Neuronal stem cell (in vitro differentiated cells): ENCODE measurements at regions not wholly inside any gene's neighbourhood (a gene's known extent, or its start where the extent isn't known, plus 50 kb on each side); places are given as distances from the start of the nearest gene placed in this dataset.
A peak's percentile ranks its signal among the peaks of the same experiment; 100 is the strongest.

Source experiments
- DNase-seq: peaks from one replicate; pipeline ENCODE4 v3.0.0-alpha.2; 2013; ENCODE audit warnings: low spot score
- H2AFZ ChIP-seq: one replicate; pipeline ENCODE4 v1.6.1; 2013; ENCODE audit warnings: mild to moderate bottlenecking, low read length, inconsistent platforms
- H2AK5ac ChIP-seq: 2 replicates; pipeline ENCODE4 v1.6.1; 2013; ENCODE audit warnings: low read depth, mild to moderate bottlenecking, inconsistent platforms, low read length, moderate library complexity, mixed read lengths
- H2BK120ac ChIP-seq: 2 replicates; pipeline ENCODE4 v1.6.1; 2013; ENCODE audit warnings: low read depth, mild to moderate bottlenecking, inconsistent platforms, low read length, moderate library complexity, mixed read lengths
- H2BK12ac ChIP-seq: one replicate; pipeline ENCODE4 v1.6.1; 2013; ENCODE audit warnings: low read length, inconsistent platforms
- H2BK15ac ChIP-seq: 2 replicates; pipeline ENCODE4 v1.6.1; 2013; ENCODE audit warnings: mild to moderate bottlenecking, low read length, inconsistent platforms, mixed read lengths
- H2BK5ac ChIP-seq: one replicate; pipeline ENCODE4 v1.6.1; 2013; ENCODE audit warnings: inconsistent platforms, mild to moderate bottlenecking, low read length, moderate library complexity
- H3K14ac ChIP-seq: one replicate; pipeline ENCODE4 v1.6.1; 2013; ENCODE audit warnings: low read length, inconsistent platforms
- H3K18ac ChIP-seq: 2 replicates; pipeline ENCODE4 v1.6.1; 2013; ENCODE audit warnings: low read length, inconsistent platforms
- H3K23ac ChIP-seq: 2 replicates; pipeline ENCODE4 v1.6.1; 2013; ENCODE audit warnings: low read depth, mild to moderate bottlenecking, mixed read lengths, low read length, inconsistent platforms; ENCODE audit not compliant: poor library complexity
- H3K27ac ChIP-seq: replicated peaks from 3 replicates; pipeline ENCODE4 v1.5.1; 2013; ENCODE audit warnings: low read length, inconsistent platforms
- H3K27me3 ChIP-seq, 3 experiments: 2 replicates each; pipeline ENCODE4 v1.6.1; 2013; ENCODE audit warnings: low read length in 3 of 3, mild to moderate bottlenecking in 2 of 3, inconsistent platforms in 1 of 3, low read depth in 1 of 3, mixed read lengths in 1 of 3, moderate library complexity in 1 of 3; ENCODE audit not compliant: control insufficient read depth in 3 of 3, insufficient read depth in 3 of 3
- H3K36me3 ChIP-seq, 2 donors: replicated peaks in 1 of 2; 2 replicates each; pipeline ENCODE4 v1.6.1; 2013; ENCODE audit warnings: low read length in 2 of 2; ENCODE audit not compliant: control insufficient read depth in 2 of 2, insufficient read depth in 2 of 2
- H3K4ac ChIP-seq: 2 replicates; pipeline ENCODE4 v1.6.1; 2013; ENCODE audit warnings: inconsistent platforms, mild to moderate bottlenecking, low read length, moderate library complexity
- H3K4me1 ChIP-seq, 2 donors: 1 replicate in 1 of 2; 2 replicates in 1 of 2; pipeline ENCODE4 v1.6.1; 2013; ENCODE audit warnings: low read length in 2 of 2, low read depth in 1 of 2; ENCODE audit not compliant: control insufficient read depth in 2 of 2, insufficient read depth in 1 of 2
- H3K4me2 ChIP-seq: one replicate; pipeline ENCODE4 v1.6.1; 2013; ENCODE audit warnings: mild to moderate bottlenecking, low read length, inconsistent platforms; ENCODE audit not compliant: insufficient read depth, poor library complexity, severe bottlenecking
- H3K4me3 ChIP-seq, 2 donors: 2 replicates each; pipeline ENCODE4 v1.5.1; 2013; ENCODE audit warnings: low read length in 2 of 2, mild to moderate bottlenecking in 2 of 2, inconsistent platforms in 1 of 2, moderate library complexity in 1 of 2
- H3K79me1 ChIP-seq: one replicate; pipeline ENCODE4 v1.6.1; 2013; ENCODE audit warnings: low read depth, mild to moderate bottlenecking, inconsistent platforms, low read length, moderate library complexity
- H3K9ac ChIP-seq: one replicate; pipeline ENCODE4 v1.6.1; 2013; ENCODE audit warnings: mild to moderate bottlenecking, low read depth, low read length, inconsistent platforms; ENCODE audit not compliant: poor library complexity
- H3K9me3 ChIP-seq, 2 donors: replicated peaks in 1 of 2; 2 replicates each; pipeline versions ENCODE3 to v1.6.1; 2013; ENCODE audit warnings: low read length in 2 of 2, mild to moderate bottlenecking in 2 of 2, inconsistent platforms in 1 of 2, low read depth in 1 of 2, mixed read lengths in 1 of 2, moderate library complexity in 1 of 2; ENCODE audit not compliant: control insufficient read depth in 2 of 2, insufficient read depth in 1 of 2
- H4K8ac ChIP-seq: one replicate; pipeline ENCODE4 v1.6.1; 2013; ENCODE audit warnings: low read depth, mild to moderate bottlenecking, inconsistent platforms, low read length, moderate library complexity
- H4K91ac ChIP-seq: one replicate; pipeline ENCODE4 v1.6.1; 2013; ENCODE audit warnings: low read length, low read depth, mild to moderate bottlenecking, inconsistent platforms; ENCODE audit not compliant: poor library complexity
- WGBS, 2 donors: extraction: QIAGEN DNeasy Blood & Tissue Kit; methylation state at CpG; one replicate each; pipeline ENCODE4 v1.1.7; 2013; ENCODE audit warnings: missing lambda C conversion rate in 2 of 2, mixed read lengths in 1 of 2; ENCODE audit not compliant: insufficient read length in 2 of 2, insufficient replicate concordance in 1 of 2; ENCODE audit errors: extremely low coverage in 2 of 2; 5-methylcytosine and 5-hydroxymethylcytosine counted together

GRCh38 chr10:60465801-60466200 is 76.1 kb upstream of the ANK3 start:
- Histone ChIP-seq H3K23ac (no peak overlapping the region), H2BK15ac (no peak overlapping the region), H3K18ac (no peak overlapping the region), H3K36me3 (no peaks in the 10 kb centered on the region), H3K14ac (no peak overlapping the region), H3K27ac (no peak overlapping the region), H4K8ac (no peak overlapping the region), H4K91ac (no peak overlapping the region), H2BK5ac (no peak overlapping the region), H3K9me3 (no peaks in the 10 kb centered on the region), H2AK5ac (no peak overlapping the region), H3K9ac (no peak overlapping the region), H3K79me1 (no peaks in the 10 kb centered on the region), H3K4me1 (peaks cover 2 to 7% of the 10 kb centered on the region in 2 donors), H2AFZ (no peak overlapping the region), H3K4me3 (no peak overlapping the region), H3K4ac (no peak overlapping the region), H2BK120ac (no peak overlapping the region), H3K4me2 (no peak overlapping the region), H3K27me3 (no peaks in the 10 kb centered on the region), H2BK12ac (no peak overlapping the region)
- no peak for DNase-seq
- no CpG with 5 or more reads among the region's 2 CpGs for WGBS, 2 donors

GRCh38 chr10:60464659-60465058 is 75.0 kb upstream of the ANK3 start:
- Histone ChIP-seq H2AK5ac (no peak overlapping the region), H3K4ac (no peak overlapping the region), H2BK5ac (no peak overlapping the region), H4K8ac (no peak overlapping the region), H2BK120ac (no peak overlapping the region), H2BK12ac (no peak overlapping the region), H3K9ac (no peak overlapping the region), H3K4me2 (no peak overlapping the region), H3K4me3 (no peak overlapping the region), H3K79me1 (no peaks in the 10 kb centered on the region), H3K14ac (no peak overlapping the region), H3K9me3 (no peaks in the 10 kb centered on the region), H3K23ac (no peak overlapping the region), H3K27ac (no peak overlapping the region), H2AFZ (no peak overlapping the region), H3K4me1 (peaks cover 6 to 11% of the 10 kb centered on the region in 2 donors), H3K18ac (peak overlapping the region; percentile 53), H3K27me3 (no peaks in the 10 kb centered on the region), H2BK15ac (no peak overlapping the region), H3K36me3 (no peaks in the 10 kb centered on the region), H4K91ac (no peak overlapping the region)
- WGBS, 2 donors = no CpG with 5 or more reads among the region's 3 CpGs
- DNase-seq = no peak

DNA sequence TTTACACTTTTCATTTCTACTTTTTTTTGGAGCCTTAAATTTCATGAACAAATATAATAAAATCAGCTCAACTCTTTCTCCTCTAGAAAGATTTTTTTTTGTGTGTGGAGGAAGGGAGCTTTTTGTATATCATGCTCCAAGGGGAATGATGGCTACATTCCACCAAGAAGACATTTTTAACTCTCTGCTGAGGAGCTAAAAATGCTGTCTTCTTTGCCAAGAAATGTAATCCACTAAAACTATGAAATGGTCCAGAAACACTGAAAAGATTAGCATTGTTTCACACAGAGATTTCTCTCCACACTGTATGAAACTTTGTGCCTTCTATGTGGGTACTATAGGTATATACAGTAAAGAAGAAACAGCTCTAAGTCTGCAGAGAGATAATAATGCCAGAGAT is 74.1 kb upstream of the ANK3 start:
- no peak overlapping the region for H3K27ac ChIP-seq
- H2AK5ac ChIP-seq = no peak overlapping the region
- H4K91ac ChIP-seq = no peak overlapping the region
- no peak overlapping the region for H2AFZ ChIP-seq
- H3K23ac ChIP-seq = no peak overlapping the region
- peaks cover 9 to 13% of the 10 kb centered on the region in 2 donors for H3K4me1 ChIP-seq
- no peak overlapping the region for H3K4me2 ChIP-seq
- H2BK5ac ChIP-seq = no peak overlapping the region
- no peaks in the 10 kb centered on the region for H3K79me1 ChIP-seq
- H3K36me3 ChIP-seq = no peaks in the 10 kb centered on the region
- H2BK12ac ChIP-seq = no peak overlapping the region
- no peak overlapping the region for H2BK120ac ChIP-seq
- H3K4me3 ChIP-seq = no peak overlapping the region
- no peak overlapping the region for H3K14ac ChIP-seq
- no peak overlapping the region for H4K8ac ChIP-seq
- H3K4ac ChIP-seq = no peak overlapping the region
- no peak for DNase-seq
- no peak overlapping the region for H3K9ac ChIP-seq
- H3K9me3 ChIP-seq = no peaks in the 10 kb centered on the region
- H3K18ac ChIP-seq = no peak overlapping the region
- H3K27me3 ChIP-seq = no peaks in the 10 kb centered on the region
- H2BK15ac ChIP-seq = no peak overlapping the region

DNA sequence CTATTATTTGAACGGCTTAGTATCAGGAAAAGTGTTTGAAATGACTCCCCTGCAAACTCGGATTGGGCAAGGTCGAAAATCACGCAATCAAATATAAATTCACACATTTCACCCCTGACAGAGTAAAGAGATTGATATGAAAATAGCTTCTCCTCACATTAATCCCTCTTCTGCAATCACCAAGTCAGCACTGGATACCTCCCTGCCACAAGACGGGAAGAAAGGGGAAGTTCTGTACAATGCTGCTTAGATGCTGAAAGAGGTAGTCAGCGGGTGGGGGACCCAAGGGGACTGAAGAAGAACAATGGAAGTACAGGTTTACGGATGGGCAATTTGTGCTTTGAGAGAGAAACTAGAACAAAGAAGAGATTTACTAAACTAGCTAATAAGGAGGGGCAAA is 72.0 kb upstream of the ANK3 start:
- no peaks in the 10 kb centered on the region for H3K79me1 ChIP-seq
- peaks cover 9 to 13% of the 10 kb centered on the region in 2 donors for H3K4me1 ChIP-seq
- H4K91ac ChIP-seq = no peak overlapping the region
- WGBS, 2 donors = no CpG with 5 or more reads among the region's 7 CpGs
- H3K9me3 ChIP-seq = no peaks in the 10 kb centered on the region
- H2BK15ac ChIP-seq = no peak overlapping the region
- H2BK5ac ChIP-seq = no peak overlapping the region
- no peak overlapping the region for H2BK12ac ChIP-seq
- H3K9ac ChIP-seq = no peak overlapping the region
- H3K4ac ChIP-seq = no peak overlapping the region
- no peaks in the 10 kb centered on the region for H3K27me3 ChIP-seq
- H3K4me2 ChIP-seq = no peak overlapping the region
- peak; percentile 42 for DNase-seq
- H3K23ac ChIP-seq = no peak overlapping the region
- no peaks in the 10 kb centered on the region for H3K36me3 ChIP-seq
- H3K27ac ChIP-seq = no peak overlapping the region
- no peak overlapping the region for H2AK5ac ChIP-seq
- H4K8ac ChIP-seq = no peak overlapping the region
- H3K14ac ChIP-seq = no peak overlapping the region
- H3K4me3 ChIP-seq = no peak overlapping the region
- no peak overlapping the region for H2BK120ac ChIP-seq
- no peak overlapping the region for H2AFZ ChIP-seq
- H3K18ac ChIP-seq = no peak overlapping the region
